ENCODE measurements at regions not wholly inside any gene's neighbourhood (a gene's known extent, or its start where the extent isn't known, plus 50 kb on each side); places are given as distances from the start of the nearest gene placed in this dataset.

DNA sequence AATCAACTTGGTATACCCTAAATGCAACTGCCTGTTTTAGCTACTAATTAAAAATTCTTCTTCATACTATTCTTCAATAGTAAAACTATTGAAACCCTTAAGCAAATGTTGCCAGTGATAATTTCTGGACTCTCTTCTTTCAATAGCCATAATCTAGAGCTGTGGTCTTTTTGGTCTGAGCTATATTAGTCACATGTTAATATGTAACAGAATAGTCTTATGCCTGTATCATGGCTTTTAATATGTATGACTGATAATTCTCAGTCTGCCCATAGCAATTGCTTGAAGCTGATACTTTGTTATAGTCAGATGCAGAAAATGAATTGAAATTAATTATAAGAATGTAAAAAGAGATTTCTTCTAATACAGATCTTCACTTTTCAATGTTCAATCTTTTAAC is 1871.9 kb upstream of the CDH6 start:
- TF ChIP-seq, protein P1, sequence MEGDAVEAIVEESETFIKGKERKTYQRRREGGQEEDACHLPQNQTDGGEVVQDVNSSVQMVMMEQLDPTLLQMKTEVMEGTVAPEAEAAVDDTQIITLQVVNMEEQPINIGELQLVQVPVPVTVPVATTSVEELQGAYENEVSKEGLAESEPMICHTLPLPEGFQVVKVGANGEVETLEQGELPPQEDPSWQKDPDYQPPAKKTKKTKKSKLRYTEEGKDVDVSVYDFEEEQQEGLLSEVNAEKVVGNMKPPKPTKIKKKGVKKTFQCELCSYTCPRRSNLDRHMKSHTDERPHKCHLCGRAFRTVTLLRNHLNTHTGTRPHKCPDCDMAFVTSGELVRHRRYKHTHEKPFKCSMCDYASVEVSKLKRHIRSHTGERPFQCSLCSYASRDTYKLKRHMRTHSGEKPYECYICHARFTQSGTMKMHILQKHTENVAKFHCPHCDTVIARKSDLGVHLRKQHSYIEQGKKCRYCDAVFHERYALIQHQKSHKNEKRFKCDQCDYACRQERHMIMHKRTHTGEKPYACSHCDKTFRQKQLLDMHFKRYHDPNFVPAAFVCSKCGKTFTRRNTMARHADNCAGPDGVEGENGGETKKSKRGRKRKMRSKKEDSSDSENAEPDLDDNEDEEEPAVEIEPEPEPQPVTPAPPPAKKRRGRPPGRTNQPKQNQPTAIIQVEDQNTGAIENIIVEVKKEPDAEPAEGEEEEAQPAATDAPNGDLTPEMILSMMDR (IDR thresholded peaks at IDR 0.05): no peak
- TF ChIP-seq EP300 (IDR thresholded peaks at IDR 0.05): no peak
- TF ChIP-seq POLR2A (IDR thresholded peaks at IDR 0.05): no peak

All from ovary (tissue), 3 donors.